Transverse colon (tissue), 4 donors: ENCODE measurements at regions not wholly inside any gene's neighbourhood (a gene's known extent, or its start where the extent isn't known, plus 50 kb on each side); places are given as distances from the start of the nearest gene placed in this dataset.

Experiments
- CTCF ChIP-seq, 5 experiments: fragments of 200-600 bp in 3 of 5; fragments of 450-650 bp in 2 of 5; sonication (generic) in 3 of 5; IDR thresholded peaks; 1 replicate in 2 of 5; 2 replicates in 3 of 5; pipeline ENCODE4 v1.5.1; 2016 to 2017; ENCODE audit warnings: antibody characterized with exemption in 5 of 5, inconsistent platforms in 3 of 5, mild to moderate bottlenecking in 2 of 5, moderate library complexity in 1 of 5
- POLR2A ChIP-seq: fragments of 450-650 bp; IDR thresholded peaks from one replicate; pipeline ENCODE4 v1.6.1; 2016; ENCODE audit warnings: antibody characterized with exemption, mild to moderate bottlenecking, moderate library complexity
- POLR2AphosphoS5 ChIP-seq, 3 donors: sonication (generic); formaldehyde crosslinking; IDR thresholded peaks; one replicate each; pipeline ENCODE4 v1.6.1; 2016; ENCODE audit warnings: antibody characterized with exemption in 3 of 3

- no peak for TF ChIP-seq POLR2AphosphoS5 (IDR thresholded peaks at IDR 0.05)
- no peak for TF ChIP-seq POLR2A
- no peak for TF ChIP-seq CTCF (IDR thresholded peaks at IDR 0.05)
Measured at GRCh38 chr9:13971415-13971814, 342.5 kb downstream of the NFIB start.
